Hindlimb muscle (tissue), 1 donor: ENCODE measurements at regions not wholly inside any gene's neighbourhood (a gene's known extent, or its start where the extent isn't known, plus 50 kb on each side); places are given as distances from the start of the nearest gene placed in this dataset.
A peak's percentile ranks its signal among the peaks of the same experiment; 100 is the strongest.
"Not testable (repeated sequence)": the region's sequence is repeated elsewhere in the genome, so short reads cannot be mapped to it uniquely, and the experiment has no call there.

Experiments
- DNase-seq: peaks from one replicate; pipeline ENCODE4 v3.0.0-alpha.2; 2013

- DNase-seq = no peak
Observed at GRCh38 chr2:224106794-224107193, 67.7 kb upstream of the SERPINE2 start.

- DNase-seq = no peak
Observed at GRCh38 chr2:224104668-224105386, 65.7 kb upstream of the SERPINE2 start.

- no peak for DNase-seq
Observed at GRCh38 chr2:224103651-224104050, 64.6 kb upstream of the SERPINE2 start.

GRCh38 chr2:224102991-224103390 is 63.9 kb upstream of the SERPINE2 start:
- no peak for DNase-seq

GRCh38 chr2:224101820-224102630 is 62.9 kb upstream of the SERPINE2 start:
- DNase-seq = peak; percentile 54

GRCh38 chr2:224099861-224100643 is 61.0 kb upstream of the SERPINE2 start:
- DNase-seq = no peak

GRCh38 chr2:224098481-224099230 is 59.6 kb upstream of the SERPINE2 start:
- DNase-seq = peak; percentile 85

GRCh38 chr2:224094413-224094812 is 55.3 kb upstream of the SERPINE2 start:
- DNase-seq = no peak

- not testable (repeated sequence) for DNase-seq
Observed at GRCh38 chr2:224091671-224092070, 52.6 kb upstream of the SERPINE2 start.

- not testable (repeated sequence) for DNase-seq
Observed at GRCh38 chr2:224089606-224090005, 50.5 kb upstream of the SERPINE2 start.
